ENCODE measurements at regions not wholly inside any gene's neighbourhood (a gene's known extent, or its start where the extent isn't known, plus 50 kb on each side); places are given as distances from the start of the nearest gene placed in this dataset.
"Not testable (repeated sequence)": the region's sequence is repeated elsewhere in the genome, so short reads cannot be mapped to it uniquely, and the experiment has no call there.

DNA sequence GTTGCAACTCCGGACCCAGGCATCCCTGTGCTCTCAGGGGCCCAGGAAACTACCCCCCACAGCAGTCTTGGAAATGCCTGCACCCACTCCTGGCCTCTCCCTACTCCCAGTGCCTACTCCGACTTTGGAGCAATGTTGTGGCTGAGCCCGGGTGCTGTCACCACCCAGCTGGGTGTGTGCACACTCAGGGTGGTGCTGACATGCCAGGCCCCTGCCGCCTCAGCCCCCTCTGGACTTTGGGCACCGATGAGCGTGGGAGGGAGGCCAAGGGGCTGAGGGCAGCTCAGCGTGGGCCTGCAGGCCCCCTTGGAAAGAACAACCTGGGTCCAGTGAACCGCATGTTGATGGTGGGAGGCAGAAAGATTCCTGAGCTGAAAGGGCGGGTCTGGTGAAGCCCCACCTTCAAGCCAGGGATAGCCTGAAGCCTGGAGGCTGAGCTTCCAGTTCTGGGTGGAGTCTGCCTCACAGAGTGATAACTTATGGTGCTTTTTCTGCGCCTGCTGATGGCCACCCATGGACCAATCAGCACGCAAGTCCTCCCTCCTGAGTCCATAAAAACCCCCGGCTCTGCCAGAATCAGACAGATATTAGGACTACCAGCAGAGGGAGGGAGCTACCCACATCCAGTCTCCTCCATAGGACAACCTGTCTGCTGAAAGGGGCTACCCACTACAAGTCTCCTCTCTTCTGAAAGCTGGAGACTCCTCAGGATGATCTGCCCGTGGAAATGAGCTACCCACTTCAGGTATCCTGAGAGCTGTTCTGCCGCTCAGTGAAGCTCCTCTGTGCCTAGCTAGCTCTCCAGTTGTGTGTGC lies 380.4 kb upstream of the SORCS1 start:
- no peak for ATAC-seq

GRCh38 chr10:107542607-107543006 lies 378.1 kb upstream of the SORCS1 start:
- ATAC-seq = no peak

GRCh38 chr10:107542016-107542415 lies 377.5 kb upstream of the SORCS1 start:
- ATAC-seq = no peak

- no peak for ATAC-seq
These were observed 376.5 kb upstream of the SORCS1 start for GRCh38 chr10:107540981-107541380.

- ATAC-seq = no peak
These were observed 364.8 kb upstream of the SORCS1 start for GRCh38 chr10:107529350-107529749.

DNA sequence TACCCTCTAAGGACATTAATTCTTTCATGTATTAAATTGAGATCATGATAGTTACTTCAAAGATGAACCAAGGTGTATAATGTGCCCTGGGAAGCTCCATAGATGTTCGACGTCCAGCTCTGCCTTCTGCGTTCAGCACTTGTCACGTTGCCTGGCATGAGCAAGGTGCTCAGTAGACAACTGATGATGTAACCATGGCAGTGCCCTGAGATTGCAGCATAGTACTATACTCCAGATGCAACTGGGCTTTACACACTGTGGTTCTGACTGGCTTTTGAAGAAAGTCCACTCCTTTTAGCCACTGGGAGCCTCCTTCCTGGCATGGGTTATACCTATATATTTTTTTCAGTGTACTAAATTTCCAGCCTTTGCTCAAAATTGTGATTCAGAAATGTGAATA lies 355.8 kb upstream of the SORCS1 start:
- no peak for ATAC-seq

DNA sequence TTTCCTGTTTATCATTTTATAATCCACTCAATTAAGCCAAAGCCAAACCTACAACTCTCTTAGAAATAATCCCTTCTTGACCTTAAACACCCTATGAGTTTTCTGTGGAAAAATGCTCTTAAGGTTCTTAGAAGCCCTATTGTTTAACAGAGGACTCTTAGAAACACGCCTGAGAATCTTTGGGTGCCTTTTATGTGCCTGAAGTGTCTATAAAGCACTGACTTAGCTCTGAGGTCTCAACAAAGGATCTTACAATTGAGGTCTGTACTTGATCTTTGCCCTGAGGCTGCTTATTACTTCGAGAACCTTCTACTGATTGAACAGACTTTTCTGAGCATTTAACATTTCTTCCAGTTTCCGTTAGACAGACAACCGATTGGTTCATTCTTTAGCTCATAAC lies 353.3 kb upstream of the SORCS1 start:
- ATAC-seq = no peak

- ATAC-seq = no peak
These were observed 351.8 kb upstream of the SORCS1 start for GRCh38 chr10:107516349-107516748.

- ATAC-seq = not testable (repeated sequence)
These were observed 339.5 kb upstream of the SORCS1 start for GRCh38 chr10:107504011-107504410.

- no peak for ATAC-seq
These were observed 337.9 kb upstream of the SORCS1 start for GRCh38 chr10:107502229-107502985.

DNA sequence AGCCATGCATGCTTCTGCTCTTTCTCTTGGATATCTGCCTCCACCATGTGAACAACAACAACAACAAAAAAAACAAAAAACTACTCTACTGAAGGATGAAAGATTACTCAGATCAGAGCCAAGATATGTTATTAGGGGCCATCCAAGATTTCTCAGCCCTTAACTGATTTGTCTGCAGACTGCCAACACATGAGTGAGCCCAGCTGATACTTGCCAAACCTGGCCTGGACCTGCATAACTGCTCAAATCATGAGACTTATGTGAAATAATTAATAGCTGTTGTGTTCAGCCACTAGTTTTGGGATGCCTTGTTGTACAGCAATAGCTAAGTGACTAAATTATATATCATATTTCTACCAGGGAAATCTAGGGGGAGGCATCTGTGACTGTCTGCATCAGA lies 334.5 kb upstream of the SORCS1 start:
- no peak for ATAC-seq

DNA sequence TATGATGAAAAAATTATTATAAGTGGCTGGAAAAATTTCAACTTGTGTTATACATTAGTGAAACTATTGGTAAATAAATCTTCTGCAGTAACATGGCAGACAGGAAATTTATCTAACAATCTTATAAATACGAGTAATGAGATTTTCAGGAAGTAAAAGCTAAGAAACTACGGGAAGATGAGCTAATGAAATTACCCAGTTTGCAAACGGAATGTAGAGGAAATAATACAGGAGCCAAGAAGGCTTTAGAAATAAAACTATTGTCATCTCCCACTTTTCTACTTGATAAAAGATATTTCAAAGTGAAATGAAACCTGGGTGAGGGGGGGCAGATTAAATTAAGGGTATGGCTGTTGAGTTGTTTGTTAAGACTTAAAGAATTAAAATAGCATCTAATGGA lies 332.5 kb upstream of the SORCS1 start:
- no peak for ATAC-seq

DNA sequence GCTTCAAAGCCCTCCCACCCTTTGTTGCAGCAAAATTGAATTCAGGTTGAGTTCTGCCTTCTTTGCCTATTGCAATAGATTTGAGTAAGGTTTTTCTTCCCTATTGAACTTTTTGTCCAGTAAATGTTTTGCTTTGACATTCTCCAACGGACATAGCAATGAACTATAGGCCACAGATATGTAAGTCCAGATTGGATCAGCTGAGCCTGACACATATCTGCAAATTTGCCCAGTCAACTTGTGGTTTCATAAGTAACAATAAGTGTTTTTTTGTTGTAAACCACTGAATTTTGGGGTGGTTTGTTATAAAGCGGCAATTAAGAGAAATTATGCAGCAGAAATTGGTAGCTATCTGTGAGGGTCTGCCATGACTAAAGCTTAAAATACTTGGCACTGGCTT lies 332.1 kb upstream of the SORCS1 start:
- no peak for ATAC-seq

DNA sequence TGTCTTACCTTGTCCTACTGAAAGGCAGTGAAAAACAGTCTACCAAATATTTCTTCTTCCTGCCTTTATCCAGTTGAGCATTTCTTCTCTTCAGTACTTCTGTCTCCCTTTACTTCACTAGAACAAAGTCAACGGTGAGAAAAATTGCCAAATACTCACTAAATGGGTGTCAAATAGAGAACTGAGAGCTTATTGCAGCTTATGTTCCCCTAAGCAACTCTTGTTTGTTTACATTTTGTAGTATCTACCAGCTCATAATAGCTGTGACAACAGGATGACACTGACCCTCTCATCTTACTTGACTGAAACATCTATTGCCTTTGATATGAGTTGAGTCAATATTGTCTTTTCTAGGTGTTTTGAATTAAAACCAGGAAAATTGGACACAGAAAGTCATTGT lies 327.9 kb upstream of the SORCS1 start:
- ATAC-seq = no peak

DNA sequence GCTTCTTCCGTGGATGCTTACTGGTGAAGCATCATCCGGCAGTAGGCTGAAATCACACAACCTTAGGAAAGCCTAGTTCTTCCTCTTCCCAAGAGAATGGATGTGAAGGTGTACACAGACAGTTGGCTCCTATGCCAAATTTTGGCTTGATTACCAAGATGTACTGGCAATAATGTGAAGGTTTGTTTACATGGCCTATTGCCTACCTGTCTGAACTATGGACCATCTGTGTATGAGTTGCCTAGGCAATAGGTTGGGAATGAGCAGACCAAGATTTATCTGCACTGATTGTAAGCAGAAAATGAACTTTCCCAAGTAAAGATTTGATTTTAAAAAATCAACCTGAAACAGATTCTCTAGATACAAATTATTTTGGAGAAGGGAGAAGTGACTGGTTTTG lies 325.9 kb upstream of the SORCS1 start:
- ATAC-seq = no peak

DNA sequence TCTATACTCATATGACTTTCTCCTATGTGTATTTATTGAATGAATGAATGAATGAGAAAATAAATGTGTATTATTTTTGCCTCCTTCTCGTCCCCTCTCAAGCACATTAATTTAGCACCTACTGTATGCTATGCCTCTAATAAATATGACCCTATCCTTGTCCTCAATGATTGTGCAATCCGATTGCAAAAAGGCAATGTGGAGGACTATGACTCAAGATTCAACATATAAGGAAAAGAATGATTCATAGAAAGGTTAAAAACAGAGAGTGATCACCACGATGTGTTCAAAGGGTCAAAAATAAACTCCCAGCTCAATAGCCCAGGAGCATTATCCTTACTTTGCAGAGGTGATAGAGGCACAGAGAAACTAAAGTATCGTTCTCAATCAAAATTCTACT lies 322.8 kb upstream of the SORCS1 start:
- ATAC-seq = no peak

DNA sequence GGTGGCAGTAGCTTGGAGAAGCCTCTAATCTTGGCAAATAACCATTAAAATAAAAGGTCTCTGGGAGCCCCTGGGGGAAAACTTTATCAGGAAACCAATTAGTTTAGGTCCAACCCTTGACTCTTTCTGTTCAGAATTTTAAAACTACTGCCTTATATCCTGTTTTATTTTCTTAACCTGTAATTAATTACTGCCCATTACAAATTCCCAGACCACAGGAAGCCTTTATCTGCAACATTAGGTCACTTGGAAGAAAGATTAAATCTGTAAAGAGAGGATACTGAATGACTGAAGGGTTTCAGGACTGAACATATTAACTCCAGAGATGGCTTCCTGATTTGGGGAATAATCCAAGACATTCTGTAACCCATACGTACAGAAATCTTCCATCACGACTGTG lies 320.5 kb upstream of the SORCS1 start:
- no peak for ATAC-seq

GRCh38 chr10:107481881-107482280 lies 317.4 kb upstream of the SORCS1 start:
- ATAC-seq = no peak

DNA sequence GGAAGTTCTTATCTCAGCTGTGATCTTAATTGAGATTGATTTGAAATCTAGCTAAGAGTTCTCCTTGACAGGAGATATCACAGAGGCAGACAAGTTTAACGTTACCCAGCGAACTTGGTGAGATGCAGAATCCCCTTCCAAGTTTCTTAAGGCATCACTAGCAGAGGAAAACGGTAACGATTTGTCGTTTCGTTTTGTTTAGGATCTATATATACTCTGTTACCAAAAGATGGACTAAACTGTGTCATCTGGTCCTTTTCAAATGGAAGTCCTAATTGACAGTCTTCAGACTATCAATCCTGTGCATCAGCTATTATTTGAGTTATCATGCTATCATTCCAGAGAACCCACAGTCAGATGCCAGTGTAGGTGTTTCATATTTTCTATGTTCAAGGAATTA lies 316.7 kb upstream of the SORCS1 start:
- ATAC-seq = no peak

DNA sequence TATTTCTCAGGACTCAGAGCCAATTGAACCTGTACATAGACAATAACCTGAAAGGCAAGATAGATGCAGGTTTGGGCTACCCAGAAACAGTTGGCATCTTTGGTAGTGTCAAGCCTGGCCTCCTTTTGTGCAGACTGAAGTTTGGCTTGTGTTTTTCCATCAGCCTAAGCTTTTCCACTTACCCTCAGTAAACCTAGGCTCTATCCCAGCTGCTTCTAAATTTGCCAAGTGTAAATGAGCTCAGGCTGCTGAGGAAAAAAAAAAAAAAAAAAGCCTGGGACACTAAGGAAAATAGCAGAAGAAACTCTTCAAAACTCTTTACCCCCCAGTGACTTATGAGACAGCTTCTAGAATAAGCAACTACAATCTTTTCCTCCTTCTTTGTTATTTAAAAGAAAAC lies 316.3 kb upstream of the SORCS1 start:
- ATAC-seq = no peak

- ATAC-seq = no peak
These were observed 312.8 kb upstream of the SORCS1 start for GRCh38 chr10:107477266-107477665.

- ATAC-seq = no peak
These were observed 311.9 kb upstream of the SORCS1 start for GRCh38 chr10:107476408-107476807.

GRCh38 chr10:107474650-107475049 lies 310.1 kb upstream of the SORCS1 start:
- no peak for ATAC-seq

DNA sequence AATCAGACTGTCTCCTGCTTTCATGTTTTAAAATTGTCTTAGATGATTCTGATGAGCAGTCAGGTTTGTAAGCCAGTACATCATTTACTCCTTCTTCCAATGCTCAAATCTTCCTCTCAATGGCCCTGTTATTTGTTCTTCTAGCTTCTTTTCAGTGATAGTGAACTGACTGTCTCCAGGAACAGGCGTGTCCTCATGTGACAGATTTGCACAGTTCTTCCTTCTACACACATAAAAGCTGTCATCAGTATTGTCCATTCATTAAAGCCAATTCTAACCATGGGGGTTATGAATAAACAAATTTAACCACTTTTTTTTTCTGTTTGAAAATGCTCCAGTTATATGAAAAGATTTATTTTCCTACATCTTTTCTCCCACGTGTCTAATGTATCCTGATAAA lies 308.7 kb upstream of the SORCS1 start:
- ATAC-seq = no peak
